ENCODE measurements at regions not wholly inside any gene's neighbourhood (a gene's known extent, or its start where the extent isn't known, plus 50 kb on each side); places are given as distances from the start of the nearest gene placed in this dataset.

DNA sequence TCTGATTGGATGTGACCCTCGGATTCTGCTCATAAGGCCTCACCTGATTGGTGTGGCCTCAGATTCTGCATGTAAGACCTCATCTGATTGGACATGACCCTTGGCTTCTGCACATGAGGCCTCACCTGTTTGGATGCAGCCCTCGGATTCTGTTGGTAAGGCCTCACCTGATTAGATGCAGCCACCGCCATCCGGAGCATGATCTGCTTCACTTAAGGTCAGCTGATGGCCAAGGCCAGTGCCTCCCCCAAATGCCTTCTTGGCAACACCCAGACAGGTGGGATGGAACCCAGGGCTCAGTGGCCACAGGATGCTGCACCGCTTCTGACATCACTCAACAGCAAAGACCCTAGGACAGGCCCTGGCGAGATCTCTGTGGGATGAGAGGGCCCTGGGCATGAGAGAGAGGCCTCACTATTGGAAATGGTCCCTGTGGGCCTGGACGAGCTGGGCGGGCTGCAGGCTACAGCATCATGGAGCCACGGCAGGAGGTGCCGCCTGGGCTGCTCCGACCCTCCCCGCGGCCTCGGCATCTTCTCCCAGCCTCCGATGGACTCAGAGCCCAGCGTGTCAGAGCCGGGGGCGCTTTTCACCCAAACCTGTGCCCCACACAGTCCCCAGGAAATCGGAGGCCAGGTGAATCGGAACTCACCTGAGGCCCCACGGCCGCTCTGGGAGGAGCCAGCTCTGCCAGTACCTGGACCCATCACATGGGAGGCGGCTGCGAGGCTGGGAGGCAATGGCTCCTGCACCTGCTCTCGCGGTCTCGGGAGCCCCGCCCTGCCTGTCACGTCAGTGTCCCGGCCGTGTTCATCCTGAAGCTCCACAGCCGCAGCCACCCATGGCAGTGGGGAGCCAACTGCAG is 60.9 kb upstream of the ZNF469 start:
- DNase-seq (ENCODE audit: low read depth), result no peak

DNA sequence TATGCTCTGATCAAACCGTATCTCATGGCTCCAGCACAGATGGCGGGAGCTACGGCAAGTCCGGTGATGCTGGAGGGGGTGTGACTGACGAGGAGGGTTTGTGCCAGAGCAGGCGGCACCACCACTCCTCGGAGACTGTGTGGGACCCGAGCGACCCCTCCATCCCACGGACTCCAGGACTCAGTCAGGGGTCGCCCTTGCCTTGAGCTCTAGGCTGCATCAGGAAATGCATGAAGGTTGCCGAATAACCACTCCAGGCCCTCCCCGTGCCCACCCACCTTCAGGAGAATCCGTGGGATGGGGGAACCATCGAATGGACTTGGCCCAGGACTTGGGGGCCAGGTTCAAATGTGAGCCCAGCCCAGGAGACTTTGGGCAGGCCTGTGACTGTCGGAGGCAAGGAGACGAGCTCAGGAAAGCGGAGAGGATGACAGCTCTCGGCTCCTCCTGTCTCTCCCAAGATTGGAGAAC is 60.2 kb upstream of the ZNF469 start:
- DNase-seq (ENCODE audit: low read depth), result no peak

DNA sequence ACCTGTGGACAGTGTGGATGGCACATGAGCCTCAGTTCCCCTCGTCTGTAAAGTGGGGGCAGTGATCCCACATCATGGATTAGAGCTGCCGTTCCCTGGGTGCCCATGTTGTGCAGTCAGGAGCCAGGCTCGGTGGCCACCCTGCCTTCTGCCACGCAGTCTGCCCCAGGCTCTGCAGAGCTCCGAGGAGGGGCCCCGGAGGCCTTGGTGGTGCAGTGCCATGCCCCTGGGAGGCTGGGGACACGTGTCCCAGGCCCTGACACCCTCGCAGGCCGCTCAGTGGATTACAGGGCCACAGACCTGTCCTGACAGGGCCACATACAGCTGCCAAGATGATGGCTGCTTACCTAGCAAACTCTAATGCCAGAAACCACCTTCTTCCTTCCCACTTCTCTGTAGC is 59.7 kb upstream of the ZNF469 start:
- no peak for DNase-seq (ENCODE audit: low read depth)

DNA sequence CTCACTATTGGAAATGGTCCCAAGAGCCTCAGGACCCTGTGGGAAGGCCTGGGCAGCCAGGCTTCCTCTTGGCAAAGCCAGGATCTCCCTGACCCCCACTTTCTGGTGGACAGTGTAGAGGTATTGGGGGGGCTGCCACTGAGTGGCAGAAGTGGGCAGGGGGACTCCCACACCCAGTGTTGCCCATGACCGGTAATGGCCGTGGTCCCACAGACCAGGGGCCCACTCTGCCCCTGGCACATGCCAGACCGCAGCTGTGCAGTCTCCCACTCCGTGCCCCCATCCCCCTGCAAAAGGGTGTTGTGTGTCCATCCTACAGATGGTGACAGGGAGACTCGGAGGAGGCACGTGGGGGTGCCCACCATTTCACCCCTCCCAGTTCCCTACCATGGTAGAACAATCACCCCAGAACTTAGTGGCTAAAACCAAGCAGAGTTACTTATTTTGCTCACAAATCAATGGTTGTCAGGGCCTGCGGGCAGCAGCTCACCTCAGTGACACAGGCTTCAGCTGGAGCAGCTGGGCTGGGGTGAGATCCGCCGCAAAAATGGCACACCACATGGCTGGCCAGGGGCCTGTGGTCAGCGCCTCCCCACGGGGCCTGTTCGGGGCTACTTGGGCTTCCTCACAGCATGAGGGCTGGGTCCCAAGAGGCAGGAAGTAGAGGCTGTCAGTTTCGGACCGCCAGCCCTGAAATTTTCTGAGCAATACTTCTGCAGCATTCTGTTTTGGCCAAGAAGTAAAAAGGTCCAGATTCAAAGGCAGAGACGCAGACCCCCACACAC is 59.0 kb upstream of the ZNF469 start:
- no peak for DNase-seq (ENCODE audit: low read depth)

DNA sequence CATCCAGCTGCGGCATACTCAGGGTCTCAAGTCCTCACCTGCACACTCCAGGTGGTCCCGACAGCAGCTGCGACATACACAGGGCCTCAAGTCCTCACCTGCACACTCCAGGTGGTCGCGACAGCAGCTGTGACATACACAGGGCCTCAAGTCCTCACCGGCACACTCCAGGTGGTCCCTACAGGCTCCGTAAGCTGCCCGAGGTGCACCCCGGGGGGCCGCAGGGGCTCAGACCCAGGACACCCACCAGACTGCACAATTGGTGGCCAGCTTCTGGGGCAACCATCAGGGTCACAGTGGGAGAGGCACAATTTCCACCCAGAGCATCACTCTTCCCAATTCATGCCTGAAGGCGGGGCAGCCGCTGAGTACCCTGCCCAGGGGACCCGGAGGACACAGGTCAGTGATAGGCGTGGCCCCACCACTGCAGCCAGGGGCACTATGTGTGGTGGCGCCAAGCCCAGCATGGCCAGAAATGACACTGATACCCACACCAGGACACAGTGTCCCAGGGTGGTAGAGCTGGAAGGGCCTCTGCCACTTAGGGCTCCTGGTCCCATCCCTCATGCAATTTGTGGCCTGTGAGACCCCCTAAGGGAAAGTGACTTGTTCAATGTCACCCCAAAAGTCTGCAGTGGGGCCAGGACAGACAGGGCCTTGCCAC is 57.5 kb upstream of the ZNF469 start:
- DNase-seq (ENCODE audit: low read depth), result no peak

DNA sequence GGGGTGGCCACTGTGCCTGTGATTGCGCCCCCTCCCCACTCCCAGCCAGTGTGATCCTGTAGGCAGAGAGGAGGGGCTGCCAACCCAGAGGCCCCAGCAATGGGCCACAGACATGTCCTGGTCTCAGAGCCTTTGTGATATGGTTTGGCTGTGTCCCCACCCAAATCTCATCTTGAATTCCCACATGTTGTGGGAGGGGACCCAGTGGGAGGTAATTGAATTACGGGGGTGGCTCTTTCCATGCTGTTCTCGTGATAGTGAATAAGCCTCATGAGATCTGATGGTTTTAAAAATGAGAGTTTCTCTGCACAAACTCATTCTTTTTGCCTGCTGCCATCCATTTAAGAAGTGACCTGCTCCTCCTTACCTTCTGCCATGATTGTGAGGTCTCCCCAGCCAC is 56.8 kb upstream of the ZNF469 start:
- no peak for DNase-seq (ENCODE audit: low read depth)

DNA sequence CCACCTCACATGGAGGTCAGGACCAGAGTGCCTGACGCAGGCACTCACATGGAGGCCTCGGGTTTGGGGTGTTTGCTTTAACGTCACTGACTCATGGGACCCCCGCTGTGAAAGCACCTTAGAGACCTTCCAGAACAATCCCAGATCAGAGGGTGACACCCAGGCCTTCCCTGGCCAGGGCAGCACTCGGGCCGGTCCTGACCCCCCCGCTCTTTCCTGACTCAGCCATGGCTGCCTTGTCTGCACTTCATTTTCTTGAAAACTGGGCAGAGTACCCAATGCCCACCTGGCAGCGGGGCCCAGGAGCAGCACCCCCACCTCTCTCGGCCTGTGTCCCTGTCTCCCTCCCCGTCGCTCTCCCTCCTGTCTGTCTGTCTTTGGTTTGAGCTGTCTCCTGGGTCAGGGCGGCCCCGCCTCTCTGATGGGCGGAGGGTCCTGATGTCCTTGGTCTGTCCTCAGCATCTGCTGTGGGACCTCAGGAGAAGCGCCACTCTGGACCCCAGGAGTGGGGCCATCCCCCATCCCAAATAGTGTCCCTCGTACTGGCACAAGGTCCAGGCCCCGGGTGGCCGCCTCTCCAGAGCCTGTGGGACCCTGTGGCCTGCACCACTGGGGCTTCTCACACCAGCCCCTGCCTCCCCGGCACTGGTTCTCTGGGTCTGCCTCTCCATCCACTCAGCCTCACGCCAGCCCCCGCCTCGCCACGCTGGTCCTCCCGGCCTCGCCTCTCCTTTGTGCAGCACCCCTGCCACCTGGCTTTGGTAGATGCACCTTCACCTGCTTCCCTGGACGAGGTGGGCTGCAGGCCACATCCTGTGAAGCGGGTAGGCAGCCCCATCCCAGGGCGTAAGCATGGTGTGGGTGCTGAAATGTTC is 55.9 kb upstream of the ZNF469 start:
- DNase-seq (ENCODE audit: low read depth), result no peak

DNA sequence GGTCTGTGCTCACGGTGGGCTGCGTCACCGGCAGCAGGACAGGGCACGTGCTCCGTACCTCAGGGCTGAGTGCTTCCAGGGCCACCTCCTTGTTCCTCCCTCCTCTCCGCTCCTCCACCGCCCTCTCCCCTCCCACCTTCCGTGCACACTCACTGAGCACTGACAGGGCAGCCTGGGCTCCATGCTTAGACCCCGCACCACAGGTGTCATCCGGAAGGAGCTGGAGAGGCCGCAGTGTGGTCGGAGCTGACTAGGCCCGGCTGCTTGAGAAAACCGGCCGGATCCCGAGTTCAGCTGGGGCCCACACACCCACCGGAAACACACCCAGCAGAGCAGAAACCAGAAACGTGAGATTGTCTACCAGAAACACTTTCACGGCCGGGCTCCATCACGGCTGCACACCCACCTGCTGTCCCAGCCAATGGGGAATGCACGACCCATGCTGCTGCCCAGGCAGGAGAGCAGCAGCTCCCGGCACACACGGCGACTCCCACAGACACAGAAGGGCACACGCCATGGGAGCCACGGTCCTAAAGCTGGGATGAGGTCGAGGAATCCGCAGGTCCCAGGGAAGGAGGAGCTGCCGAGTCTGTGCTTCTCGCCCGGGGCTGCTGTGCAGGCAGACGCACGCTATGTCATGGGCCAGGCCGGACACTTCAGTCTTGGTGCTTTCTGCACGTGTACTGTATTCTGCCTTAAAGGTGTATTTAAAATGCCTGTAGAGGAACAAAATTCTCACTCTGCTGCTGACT is 55.0 kb upstream of the ZNF469 start:
- no peak for DNase-seq (ENCODE audit: low read depth)

DNA sequence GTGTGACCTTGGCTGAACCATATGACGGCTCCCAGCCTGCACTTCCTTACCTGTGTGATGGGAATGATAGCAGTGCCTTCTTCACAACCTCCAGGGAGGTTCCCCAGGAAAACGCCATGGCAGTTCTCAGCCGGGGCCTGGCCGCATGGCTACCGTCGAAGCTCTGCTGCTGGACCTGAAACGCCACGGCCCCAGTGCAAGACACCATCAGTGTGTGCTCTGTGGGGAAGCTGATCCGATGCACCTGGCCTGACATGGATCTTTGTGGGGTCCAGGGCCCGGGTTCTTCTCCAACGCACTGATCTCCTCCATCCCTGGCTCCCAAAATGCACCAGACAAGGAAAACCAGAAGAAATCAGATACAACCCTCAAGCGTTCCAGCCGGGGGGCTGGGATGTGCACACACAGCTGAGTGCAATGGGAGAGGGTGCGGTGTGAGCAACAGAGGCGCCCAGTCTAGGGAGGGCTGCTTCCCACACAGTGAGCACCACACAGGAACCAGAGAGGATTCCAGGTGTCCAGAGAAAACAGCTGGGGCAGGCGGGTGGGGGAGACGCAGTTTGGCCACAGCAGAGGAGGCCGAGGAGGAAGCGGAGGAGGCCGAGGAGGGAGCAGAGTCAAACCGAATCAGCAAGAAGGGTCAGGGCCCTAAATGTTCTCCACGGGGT is 54.3 kb upstream of the ZNF469 start:
- no peak for DNase-seq (ENCODE audit: low read depth)

DNA sequence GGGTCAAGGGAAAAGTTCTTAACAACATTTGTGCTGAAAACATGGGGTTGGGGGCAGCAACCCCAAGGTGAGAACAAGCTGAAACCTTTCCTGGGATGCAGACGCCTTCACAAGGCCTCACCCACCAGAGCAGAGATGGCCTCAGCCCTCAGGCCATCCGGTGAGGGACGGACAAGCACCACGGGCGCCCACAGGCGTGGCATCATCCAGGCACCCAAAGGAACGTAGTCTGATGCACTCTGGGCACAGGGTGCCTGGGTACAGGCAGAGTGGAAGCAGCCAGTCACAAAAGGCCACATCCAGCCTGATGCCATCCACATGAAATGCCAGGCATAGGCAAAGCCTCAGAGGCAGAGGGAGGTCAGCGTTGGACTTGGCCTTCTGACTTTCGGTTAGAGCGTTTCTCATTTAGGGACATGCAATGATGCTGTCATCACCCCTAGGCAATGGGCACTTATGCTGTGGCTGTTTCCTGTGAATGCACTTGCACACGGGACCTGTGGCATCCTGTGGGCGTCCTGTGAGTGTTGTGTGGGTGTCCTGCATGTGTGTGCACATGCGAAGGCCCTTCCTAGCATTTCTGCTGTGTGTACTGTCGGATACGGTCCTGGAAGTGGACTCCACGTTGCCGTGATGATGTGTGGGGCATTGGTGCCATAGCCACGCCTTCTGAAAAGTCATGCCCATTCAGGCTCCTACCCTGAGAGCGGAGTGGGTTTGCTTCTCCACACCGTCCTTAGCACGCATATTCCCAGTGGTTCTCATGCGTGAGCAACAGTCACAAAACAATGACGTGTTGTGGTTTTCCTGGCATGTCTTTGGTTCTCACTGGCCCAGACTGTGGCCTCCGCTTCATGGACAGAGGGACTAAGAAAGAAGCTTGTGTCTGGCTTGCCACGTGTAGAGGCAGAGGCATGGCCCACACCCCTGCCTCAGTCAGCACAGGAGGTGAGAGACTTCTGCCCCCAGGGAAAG is 52.7 kb upstream of the ZNF469 start:
- peak; percentile 91 for DNase-seq (ENCODE audit: low read depth)

DNA sequence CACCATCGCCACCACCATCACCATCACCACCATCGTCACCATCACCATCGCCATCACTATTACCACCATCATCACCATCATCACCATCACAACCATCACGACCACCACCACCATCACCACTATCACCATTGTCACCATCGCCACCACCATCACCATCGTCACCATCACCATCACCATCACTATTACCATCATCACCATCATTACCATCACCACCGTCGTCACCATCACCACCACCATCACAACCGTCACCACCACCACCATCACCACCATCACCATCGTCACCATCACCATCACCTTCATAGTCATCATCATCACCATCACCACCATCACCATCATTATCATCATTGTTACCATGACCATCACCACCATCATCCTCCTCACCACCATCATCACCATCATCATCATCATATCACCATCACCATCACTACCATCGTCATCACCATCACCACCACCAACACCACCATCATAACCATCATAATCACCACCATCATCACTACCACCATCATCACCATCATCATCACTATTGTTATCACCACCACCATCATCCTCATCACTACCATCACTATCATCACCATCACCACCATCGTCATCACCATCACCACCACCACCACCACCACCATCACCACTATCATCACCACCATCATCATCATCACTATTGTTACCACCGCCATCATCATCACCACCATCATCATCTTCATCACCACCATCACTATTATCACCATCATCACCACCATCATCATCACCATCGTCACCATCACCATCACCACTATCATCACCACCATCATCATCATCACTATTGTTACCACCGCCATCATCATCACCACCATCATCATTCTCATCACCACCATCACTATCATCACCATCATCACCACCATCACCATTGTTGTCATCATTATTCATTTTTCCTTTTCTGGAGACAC is 51.5 kb upstream of the ZNF469 start:
- no peak for DNase-seq (ENCODE audit: low read depth)

DNA sequence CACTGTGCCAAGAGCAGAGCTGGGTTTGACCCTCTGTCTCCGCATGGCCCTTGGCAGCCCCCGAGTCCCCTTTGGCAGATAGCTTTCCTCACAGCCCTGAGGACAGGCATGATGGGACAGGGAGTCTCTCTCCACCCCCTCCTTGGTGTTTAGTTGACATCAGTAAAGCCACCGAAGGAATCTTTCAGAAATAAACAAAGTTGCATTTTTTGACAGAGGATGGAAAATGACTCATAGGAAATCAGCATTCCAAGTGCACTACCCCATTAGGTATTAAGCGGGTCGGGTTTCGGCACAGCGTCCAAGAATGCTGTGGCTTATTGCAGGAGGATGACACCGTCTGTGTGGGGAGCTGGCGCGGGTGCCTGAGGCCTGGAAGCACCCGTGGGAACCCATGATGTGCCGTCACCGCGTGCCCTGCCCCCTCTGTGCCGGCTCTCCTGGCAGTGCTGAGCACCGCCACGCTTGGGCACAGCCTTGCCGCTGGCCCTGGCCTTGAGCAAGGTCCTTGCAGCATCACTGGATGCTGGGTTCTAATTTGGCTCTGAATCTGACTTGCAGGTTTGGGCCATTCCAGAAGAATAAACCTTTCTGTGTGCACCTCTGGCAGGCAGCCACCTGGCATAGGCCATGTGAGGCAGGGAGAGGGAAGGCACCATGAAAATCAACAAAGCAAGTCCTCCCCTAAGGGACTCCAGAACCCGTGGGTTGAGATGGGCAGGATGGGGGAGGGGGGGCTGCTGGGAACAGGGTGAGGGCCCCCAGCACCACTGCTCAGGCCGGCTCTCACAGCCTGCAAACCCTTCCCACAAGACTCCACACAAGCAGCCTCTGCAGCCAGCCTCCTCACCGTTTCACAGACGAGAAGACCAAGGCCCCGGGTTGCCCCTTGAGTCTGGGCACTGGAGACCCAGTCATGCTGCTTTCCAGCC is 50.5 kb upstream of the ZNF469 start:
- peak; percentile 100 for DNase-seq (ENCODE audit: low read depth)

DNA sequence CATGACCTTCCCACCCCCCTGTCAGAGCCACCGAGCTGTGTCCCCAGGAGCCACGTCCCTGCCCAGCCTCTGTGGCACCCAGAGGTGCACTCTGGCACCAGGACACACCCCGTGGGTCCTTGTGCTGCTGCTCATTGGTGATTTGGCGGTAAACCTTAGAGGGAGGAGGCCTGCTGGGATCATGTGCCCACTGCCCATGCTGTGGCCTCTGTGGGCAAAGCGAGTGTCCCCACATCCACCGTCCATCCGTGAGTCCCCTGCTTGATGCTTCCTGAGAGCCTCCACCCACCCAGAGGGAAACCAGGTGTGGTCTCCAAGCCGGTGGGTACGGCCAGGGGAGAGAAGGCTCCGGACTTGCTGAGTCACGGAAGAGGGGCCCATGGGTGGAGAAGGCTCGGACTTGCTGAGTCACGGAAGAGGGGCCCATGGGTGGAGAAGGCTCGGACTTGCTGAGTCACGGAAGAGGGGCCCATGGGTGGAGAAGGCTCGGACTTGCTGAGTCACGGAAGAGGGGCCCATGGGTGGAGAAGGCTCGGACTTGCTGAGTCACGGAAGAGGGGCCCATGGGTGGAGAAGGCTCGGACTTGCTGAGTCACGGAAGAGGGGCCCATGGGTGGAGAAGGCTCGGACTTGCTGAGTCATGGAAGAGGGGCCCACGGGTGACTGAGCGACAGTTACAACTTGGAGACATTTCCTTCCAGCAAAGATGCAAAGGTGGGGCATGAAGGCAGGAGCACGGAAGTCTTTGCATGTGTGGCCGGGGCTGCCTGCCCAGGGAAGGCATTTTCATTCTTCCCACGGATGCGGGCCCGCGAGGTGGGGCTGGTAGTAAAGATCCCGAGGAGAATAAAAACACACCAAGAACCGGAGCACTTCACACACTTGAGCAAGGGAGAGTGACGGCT is 49.6 kb upstream of the ZNF469 start:
- peak; percentile 72 for DNase-seq (ENCODE audit: low read depth)
